HG03460 (cell line): ENCODE measurements at regions not wholly inside any gene's neighbourhood (a gene's known extent, or its start where the extent isn't known, plus 50 kb on each side); places are given as distances from the start of the nearest gene placed in this dataset.
"Not testable (repeated sequence)": the region's sequence is repeated elsewhere in the genome, so short reads cannot be mapped to it uniquely, and the experiment has no call there.

Source experiments
- ATAC-seq: cut with Tn5 transposase; IDR thresholded peaks from one replicate; pipeline ENCODE4 v1.9.1; 2021; ENCODE audit not compliant: unreplicated experiment

DNA sequence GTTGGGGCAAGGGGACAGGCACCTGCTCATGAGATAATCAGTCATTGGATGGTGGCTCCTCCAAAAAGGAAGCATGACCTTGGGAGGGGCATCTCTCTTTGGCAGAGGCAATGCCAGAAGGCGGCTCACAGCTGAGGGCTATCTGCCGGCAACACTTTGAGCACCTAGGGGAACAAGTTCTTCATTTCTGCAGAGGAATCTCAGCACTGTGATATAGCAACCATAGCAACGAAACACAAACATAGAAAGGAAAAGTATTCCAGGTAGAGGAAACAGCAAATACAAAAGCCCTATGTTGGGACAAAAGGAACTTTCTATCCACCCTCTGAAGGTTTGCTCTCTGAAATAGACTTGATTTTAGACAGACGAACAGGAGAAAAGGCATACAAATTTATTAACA, 89.1 kb upstream of the NEDD4L start:
- no peak for ATAC-seq

- no peak for ATAC-seq
Measured at GRCh38 chr18:57953883-57954282, 90.1 kb upstream of the NEDD4L start.

- ATAC-seq = no peak
Measured at GRCh38 chr18:57951999-57952774, 91.8 kb upstream of the NEDD4L start.

DNA sequence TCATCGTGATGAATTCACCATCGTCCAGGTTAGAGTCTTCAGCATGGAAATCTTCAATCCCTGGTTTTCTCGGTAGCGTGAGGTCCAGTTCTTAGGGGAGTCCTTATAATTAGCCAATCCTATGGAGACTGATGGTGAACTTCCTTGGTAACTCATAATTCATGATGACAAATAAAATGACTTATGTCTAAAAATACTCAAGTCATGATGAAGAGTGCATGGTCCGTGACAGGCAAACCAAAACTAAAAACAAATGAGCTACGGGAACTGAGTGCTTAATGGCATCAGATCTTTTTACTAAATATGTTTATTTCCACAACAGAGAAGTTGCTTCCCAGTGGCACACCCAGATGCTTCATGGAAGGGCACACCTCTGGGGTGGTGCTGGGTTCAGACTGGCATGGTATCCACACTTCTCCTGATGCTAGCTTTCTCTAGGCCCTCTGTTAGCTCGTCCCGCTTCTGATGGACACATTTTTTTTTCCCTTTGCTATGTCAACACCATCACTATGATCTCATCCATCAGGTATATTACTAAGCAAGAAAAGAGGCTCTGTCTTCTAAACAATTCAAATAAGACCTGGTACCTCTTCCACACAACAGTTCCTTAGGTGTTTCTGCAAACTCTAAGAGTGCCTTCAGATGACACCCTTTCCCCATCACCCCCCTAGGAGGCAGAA, 92.8 kb upstream of the NEDD4L start:
- ATAC-seq = no peak

DNA sequence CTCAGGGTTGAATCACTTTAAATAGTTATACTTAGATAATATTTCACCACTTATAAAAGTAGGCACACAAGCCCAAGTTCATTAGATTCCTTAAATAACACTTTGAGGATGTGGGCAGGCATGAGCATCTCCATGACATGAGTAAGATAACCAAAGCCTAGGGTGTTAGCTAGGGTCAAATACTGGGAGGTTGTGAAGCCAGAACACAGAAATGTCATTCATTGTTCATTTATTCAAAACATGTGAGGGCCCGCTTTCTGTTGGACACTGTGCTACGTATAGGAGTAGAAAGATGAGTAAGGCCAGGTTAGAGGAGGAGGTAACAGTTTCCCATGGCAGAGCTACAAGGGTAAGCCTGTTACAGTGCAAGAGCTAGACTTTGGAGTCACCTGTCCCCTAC, 93.5 kb upstream of the NEDD4L start:
- no peak for ATAC-seq

GRCh38 chr18:57949335-57949734, 94.7 kb upstream of the NEDD4L start:
- not testable (repeated sequence) for ATAC-seq

GRCh38 chr18:57947117-57947516, 96.9 kb upstream of the NEDD4L start:
- no peak for ATAC-seq

DNA sequence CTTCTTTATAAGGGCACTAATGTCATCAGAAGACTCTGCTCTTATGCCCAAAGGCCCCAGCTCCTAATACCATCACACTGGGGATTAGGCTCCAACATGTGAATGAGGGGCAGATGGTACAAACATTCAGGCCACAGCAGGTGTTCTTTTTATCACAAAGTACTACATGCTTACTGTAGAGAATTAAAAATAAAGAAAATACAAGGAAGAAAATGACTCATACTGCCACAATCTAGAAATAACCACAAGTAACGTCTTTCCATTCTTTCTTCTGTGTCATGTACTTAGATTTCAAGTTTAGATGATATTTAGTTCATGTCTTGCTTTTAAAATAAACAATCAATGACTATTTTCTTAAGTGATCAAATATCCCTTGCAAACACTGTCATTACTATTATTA, 100.3 kb upstream of the NEDD4L start:
- no peak for ATAC-seq

DNA sequence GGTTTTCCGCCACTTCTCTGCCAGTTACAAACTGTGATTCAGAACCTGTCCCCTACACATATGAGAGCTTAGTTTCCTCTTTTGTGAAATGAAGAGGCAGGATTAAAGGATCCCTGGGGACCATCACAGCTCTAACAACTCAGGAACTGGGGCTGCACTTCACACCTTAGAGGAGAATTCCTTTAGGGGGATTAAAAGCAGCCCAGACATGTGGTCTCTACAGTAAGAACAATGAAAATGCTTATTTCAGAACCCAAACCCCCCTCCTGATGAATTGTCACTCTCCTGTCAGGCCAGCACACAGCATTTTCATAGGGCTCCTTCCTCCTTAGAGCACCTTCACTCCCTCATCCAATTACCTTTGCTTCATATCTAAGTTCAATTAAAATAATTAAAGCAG, 101.5 kb upstream of the NEDD4L start:
- ATAC-seq = no peak

DNA sequence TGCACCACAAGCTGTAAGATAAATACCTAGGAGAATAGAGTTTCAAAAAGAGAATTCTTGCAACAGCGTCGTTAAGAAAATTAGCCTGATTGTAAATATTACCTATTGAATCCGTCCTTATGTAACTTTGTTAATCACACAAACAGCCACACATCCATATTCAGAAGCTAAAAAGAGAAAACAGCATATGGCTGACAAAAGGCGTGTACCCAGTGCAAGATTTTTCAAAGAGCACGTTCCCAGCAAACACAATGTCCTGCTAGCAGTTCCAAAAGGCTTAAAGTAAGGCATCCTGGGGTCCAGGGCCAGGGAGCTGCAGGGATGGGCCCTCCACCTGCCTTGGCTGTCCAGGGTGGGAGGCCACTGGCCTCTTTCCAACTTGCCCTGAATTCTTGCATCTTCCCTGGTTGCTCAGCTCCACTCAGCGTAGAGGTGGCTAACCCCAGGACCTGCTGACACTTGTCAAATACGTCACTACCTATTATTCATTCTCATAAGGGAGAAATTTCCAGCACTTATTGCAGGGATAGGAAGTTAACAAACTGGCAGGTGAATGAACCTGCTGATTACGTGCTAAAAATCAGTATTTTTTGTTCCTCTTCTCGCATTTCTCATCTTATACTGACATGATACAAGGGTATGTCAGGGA, 102.1 kb upstream of the NEDD4L start:
- ATAC-seq = no peak

DNA sequence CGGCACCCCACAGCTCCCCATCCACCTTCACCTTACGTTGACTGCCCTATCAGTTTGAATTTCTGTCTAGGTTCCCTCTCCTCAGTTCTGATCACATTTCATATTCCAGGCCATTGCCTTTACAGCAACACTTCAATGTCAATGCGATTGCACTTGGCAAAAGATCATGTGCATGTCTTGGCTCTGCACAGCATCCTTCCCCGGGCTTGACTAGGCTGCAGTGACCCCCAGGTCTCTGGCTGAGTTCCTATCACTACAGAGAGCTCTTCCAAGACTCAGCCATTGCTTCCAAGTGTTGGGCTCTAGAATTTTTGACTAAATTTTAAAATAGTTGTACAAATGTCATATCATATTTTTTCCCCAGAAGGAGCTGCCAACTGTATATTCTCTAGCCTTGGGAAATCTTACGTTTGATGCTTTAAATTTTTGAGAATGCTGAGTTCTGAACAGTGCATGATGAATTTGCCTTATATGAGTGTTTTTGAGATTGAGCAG, 103.8 kb upstream of the NEDD4L start:
- ATAC-seq = no peak

DNA sequence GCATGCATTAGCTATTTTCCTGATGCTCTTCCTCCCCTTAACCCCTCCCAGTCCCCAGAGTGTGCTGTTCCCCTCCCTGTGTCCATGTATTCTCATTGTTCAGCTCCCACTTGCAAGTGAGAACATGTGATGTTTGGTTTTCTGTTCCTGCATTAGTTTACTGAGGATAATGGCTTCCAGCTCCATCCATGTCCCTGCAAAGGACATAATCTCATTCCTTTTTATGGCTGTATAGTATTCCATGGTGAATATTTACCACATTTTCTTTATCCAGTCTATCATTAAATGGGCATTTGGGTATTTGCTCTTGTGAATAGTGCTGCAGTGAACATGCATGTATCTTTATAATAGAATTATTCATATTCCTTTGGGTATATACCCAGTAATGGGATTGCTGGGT, 109.7 kb upstream of the NEDD4L start:
- ATAC-seq = not testable (repeated sequence)

GRCh38 chr18:57931038-57931437, 113.0 kb upstream of the NEDD4L start:
- peak; percentile 62 for ATAC-seq

GRCh38 chr18:57930476-57930875, 113.5 kb upstream of the NEDD4L start:
- ATAC-seq = no peak

GRCh38 chr18:57929922-57930321, 114.1 kb upstream of the NEDD4L start:
- ATAC-seq = no peak

DNA sequence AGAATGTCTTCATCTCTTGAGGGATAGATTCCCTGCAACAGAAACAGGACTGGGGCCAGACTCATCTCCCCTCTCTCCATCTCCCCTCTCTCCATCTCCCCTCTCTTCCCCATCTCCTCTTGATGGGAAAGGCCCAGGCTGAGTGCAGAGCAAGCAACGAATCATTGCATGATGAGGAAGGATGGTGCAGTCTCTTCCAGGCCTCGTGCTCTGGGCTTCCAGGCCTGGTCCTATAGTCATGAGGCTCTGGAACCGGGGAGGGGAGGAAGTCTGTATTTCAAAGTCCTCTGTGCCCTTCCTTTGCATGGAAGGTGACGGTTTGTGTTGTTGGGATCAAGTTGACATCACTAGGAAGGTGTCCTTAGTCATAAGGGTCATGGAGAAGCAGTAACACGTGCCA, 115.6 kb upstream of the NEDD4L start:
- no peak for ATAC-seq

- ATAC-seq = no peak
Measured at GRCh38 chr18:57927511-57927910, 116.5 kb upstream of the NEDD4L start.

GRCh38 chr18:57925706-57926105, 118.3 kb upstream of the NEDD4L start:
- no peak for ATAC-seq

DNA sequence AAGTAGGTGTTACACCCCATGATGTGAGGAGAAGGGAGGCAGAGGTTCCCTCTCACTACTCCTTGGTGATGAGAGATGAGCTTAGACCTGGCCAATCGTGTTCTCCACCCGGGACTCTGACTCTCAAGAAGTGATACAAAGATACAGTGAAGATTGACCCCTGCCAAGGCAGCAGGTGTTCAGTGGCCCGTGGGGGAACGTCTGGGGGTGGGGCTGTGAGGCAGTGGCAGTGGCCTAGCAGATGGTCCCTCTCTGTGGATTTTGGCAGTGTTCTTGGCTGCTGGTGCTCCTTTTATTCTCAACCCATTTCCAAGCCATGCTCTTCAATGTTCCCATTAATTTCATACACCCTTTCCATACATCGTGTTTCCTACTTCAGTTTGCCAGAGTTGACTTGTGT, 120.4 kb upstream of the NEDD4L start:
- no peak for ATAC-seq

GRCh38 chr18:57922885-57923284, 119.8 kb upstream of the ATP8B1 start:
- ATAC-seq = no peak

GRCh38 chr18:57921708-57922107, 118.6 kb upstream of the ATP8B1 start:
- ATAC-seq = no peak

DNA sequence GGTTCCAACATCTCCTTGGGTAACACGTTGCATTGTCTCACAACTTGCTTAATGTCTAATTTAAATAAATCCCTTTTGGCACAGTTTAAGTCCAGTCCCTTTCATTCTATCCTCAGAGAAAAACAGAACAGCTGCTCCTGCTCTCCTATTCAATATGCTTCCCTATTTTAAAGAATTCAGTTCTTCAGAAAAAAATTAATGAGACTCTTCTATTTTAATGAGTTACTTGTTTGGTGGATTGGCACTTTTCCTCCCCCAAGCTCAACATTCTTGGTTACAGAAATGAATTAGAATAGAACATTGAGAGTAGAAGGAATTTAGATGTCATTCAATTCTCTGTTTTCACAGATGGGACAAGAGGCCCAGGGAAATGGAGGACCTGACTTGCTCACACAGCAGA, 116.9 kb upstream of the ATP8B1 start:
- ATAC-seq = no peak
